Colonic mucosa (tissue), 4 donors: ENCODE measurements at regions not wholly inside any gene's neighbourhood (a gene's known extent, or its start where the extent isn't known, plus 50 kb on each side); places are given as distances from the start of the nearest gene placed in this dataset.

Source experiments
- DNase-seq: peaks from one replicate; pipeline ENCODE4 v3.0.0-alpha.2; 2020
- H3K27ac ChIP-seq: fragments of 200-600 bp; one replicate; pipeline ENCODE4 v1.8.0; 2021
- H3K27me3 ChIP-seq: fragments of 200-600 bp; one replicate; pipeline ENCODE4 v1.8.0; 2021
- H3K36me3 ChIP-seq: fragments of 200-600 bp; one replicate; pipeline ENCODE4 v1.8.0; 2021
- H3K4me1 ChIP-seq: fragments of 200-600 bp; one replicate; pipeline ENCODE4 v1.8.0; 2021; ENCODE audit warnings: mild to moderate bottlenecking
- H3K4me3 ChIP-seq: fragments of 200-600 bp; one replicate; pipeline ENCODE4 v1.8.0; 2021
- H3K9ac ChIP-seq, 2 donors: one replicate each; pipeline ENCODE4 v1.7.0; 2013; ENCODE audit warnings: control low read depth in 2 of 2, low read depth in 2 of 2, low read length in 2 of 2
- H3K9me3 ChIP-seq: fragments of 200-600 bp; one replicate; pipeline ENCODE4 v1.8.0; 2021
- intact Hi-C: fragments of 100-400 bp; cut with DNase I; formaldehyde crosslinking; loops from one replicate; pipeline ENCODE4 v1.14.1; 2022
- TF ChIP-seq, protein P1 (sequence below): fragments of 200-600 bp; IDR thresholded peaks from one replicate; pipeline ENCODE4 v1.8.0; 2022; ENCODE audit warnings: antibody characterized with exemption, mild to moderate bottlenecking
- donor health status: healthy.
- donor health status: DM: no; HTN: no; CAD: no.
- donor health status: DM: no; HTN: no; CAD: no.

DNA sequence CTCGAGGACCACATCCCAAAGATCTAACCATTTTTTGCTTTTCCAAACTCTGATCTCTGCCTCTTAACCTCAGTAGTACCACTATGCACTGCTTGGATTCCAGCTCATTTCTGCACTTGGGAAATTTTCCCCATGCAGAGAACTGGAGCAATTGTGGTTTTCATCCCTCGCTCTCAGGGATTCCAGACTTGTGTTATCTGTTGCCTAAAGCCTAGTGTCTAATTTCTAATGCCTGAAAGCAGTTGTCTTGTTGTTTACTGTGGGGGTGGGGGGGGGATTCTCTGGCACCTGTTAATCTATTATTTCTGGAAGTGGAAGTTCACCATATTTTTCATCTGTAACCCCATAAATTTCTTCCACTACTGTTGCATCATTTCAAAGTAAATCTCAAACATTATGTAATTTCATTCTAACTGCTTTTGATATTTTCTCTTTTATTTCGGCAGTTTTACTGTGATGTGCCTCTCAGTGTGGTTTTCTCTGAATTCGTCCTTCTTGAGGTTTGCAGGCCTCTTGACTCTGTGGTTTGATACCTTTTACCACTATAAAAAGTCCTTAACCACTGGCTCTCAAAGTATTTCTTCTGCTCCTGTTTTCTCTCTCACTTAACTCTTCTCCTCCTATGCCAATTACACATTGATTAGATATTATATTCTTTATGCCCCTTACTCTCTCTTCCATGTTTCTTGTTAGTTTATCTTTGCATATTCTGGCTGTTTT lies 205.6 kb upstream of the EOLA2 start:
- H3K9me3 ChIP-seq = no peaks in the 10 kb centered on the region
- TF ChIP-seq, protein P1, sequence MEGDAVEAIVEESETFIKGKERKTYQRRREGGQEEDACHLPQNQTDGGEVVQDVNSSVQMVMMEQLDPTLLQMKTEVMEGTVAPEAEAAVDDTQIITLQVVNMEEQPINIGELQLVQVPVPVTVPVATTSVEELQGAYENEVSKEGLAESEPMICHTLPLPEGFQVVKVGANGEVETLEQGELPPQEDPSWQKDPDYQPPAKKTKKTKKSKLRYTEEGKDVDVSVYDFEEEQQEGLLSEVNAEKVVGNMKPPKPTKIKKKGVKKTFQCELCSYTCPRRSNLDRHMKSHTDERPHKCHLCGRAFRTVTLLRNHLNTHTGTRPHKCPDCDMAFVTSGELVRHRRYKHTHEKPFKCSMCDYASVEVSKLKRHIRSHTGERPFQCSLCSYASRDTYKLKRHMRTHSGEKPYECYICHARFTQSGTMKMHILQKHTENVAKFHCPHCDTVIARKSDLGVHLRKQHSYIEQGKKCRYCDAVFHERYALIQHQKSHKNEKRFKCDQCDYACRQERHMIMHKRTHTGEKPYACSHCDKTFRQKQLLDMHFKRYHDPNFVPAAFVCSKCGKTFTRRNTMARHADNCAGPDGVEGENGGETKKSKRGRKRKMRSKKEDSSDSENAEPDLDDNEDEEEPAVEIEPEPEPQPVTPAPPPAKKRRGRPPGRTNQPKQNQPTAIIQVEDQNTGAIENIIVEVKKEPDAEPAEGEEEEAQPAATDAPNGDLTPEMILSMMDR = no peak
- no peak overlapping the region for H3K4me3 ChIP-seq
- no peaks in the 10 kb centered on the region for H3K4me1 ChIP-seq
- no peak for DNase-seq
- no peak overlapping the region for H3K27ac ChIP-seq
- H3K27me3 ChIP-seq = no peaks in the 10 kb centered on the region
- H3K36me3 ChIP-seq = no peaks in the 10 kb centered on the region
- no peak overlapping the region for H3K9ac ChIP-seq
- intact Hi-C loops = no loop called here

DNA sequence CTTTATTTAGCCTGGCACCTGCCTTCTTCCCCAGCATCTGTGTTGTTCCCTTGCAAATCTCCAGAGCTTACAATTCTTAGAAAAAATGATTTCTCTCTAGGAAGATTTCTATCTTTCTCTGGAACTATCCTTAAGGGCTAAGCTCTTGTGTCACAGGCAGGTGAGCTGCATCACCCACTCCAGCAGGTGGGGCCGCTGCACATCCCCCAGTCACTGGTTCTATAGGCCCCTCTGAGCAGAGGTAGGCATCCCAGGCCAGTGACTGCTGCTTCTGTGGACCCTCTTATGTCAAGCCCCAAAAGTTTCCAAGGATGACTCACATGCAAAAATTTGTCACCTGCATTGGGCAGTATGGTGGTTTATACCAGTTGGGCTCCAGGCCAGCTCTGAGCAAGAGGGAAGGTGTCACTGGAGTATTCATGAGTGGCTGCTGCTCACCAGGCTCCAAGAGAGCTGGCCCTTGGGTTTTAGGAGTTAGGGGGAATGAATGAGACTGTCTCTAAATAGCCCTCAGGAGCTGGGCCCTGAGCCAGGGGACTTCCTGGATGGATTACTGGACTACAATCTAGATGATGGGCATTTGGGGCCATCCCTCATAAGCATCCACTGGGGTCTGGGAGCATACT lies 208.1 kb upstream of the EOLA2 start:
- no peak overlapping the region for H3K4me3 ChIP-seq
- no peak overlapping the region for H3K9ac ChIP-seq
- H3K9me3 ChIP-seq = no peaks in the 10 kb centered on the region
- no peaks in the 10 kb centered on the region for H3K4me1 ChIP-seq
- H3K27ac ChIP-seq = no peak overlapping the region
- no peaks in the 10 kb centered on the region for H3K36me3 ChIP-seq
- no peaks in the 10 kb centered on the region for H3K27me3 ChIP-seq
- no peak for DNase-seq
- intact Hi-C loops = no loop called here
- TF ChIP-seq, protein P1 = no peak

DNA sequence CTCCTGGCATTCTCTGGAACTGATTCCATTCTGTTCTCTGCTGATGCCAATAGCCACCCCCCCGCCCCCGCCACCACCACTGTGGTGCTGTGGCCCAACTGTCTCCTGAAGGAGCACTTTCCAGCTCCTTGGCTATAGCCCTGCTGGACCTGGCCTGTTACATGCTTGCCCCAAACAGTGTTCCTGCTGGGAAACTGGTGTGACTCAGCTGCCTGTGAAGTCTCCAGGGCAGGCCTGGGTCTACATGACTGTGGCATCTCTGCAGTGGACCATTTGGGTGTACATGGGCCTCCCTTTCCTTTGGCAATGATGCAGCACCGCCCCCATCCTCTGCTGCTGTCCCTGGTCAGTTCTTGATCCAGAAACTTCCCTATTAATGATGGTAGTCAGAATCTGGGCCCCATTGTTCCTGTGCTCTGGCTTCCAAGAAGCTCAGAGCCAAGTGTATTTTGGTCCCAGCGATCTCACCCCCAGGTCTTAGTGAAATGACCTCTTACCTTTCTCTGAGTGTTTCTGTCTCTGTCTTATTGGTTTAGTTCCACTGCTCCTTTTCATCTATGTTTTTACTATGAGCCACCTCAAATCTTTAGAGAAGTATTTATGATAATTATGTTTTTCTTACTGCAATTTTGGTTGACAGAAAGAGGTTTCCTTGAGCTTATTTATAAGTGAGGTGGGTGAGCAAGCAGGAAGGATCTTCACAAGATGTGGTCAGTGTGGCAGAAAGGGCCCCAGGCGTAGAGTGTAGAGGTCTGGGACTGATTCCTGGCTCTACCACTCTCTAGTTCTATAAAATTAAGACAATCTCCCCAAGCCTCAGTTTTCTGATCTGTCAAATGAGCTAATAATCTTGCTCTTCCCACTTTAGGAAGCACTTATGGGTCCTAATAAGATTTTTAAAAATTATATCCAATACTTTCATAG lies 210.7 kb upstream of the EOLA2 start:
- TF ChIP-seq, protein P1 = no peak

DNA sequence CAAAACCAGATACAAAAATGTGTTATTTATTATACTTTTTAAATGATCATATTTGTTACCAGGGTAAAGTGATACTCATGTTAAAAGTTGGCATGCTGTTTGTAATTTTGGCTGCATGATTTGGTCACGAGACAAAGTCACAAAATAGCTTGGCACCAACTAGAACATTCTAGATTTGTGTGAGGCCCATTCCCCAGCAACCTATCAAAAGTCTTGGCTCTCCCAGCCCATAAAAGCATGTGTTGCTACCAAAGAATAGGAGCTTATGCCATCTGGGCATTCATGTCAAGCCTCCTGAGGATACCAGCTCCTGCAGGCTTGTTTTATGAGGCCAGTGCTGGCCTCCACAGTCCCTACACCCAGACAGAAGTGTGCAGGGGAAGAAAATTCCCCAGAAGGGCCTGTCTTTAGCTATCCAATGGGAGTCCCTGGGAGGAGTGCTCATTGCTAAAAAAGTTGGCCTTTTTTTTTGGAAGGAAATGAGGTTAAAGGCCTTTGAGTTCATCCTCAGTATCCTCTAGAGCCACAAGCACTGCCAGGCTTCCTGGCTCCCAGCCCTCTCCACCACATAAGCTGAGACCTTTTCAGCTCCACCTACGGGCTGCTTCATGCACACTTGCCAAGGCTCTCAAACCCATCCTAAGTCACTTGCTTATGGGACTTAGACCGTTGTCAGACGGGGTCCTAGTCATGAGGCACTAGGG lies 211.9 kb upstream of the EOLA2 start:
- Histone ChIP-seq H3K4me1 (no peaks in the 10 kb centered on the region), H3K27ac (no peak overlapping the region), H3K27me3 (no peaks in the 10 kb centered on the region), H3K9me3 (no peaks in the 10 kb centered on the region), H3K4me3 (no peak overlapping the region), H3K36me3 (no peaks in the 10 kb centered on the region), H3K9ac (no peak overlapping the region)
- intact Hi-C loops = no loop called here
- TF ChIP-seq, protein P1 = no peak
- DNase-seq = no peak

More for the DNA sequence above, 210.7 kb upstream of the EOLA2 start:
- H3K9me3 ChIP-seq = no peaks in the 10 kb centered on the region
- H3K9ac ChIP-seq = no peak overlapping the region
- H3K36me3 ChIP-seq = no peaks in the 10 kb centered on the region
- H3K4me3 ChIP-seq = no peak overlapping the region
- H3K27ac ChIP-seq = no peak overlapping the region
- intact Hi-C loops = no loop called here
- no peaks in the 10 kb centered on the region for H3K27me3 ChIP-seq
- DNase-seq = no peak
- H3K4me1 ChIP-seq = no peaks in the 10 kb centered on the region

DNA sequence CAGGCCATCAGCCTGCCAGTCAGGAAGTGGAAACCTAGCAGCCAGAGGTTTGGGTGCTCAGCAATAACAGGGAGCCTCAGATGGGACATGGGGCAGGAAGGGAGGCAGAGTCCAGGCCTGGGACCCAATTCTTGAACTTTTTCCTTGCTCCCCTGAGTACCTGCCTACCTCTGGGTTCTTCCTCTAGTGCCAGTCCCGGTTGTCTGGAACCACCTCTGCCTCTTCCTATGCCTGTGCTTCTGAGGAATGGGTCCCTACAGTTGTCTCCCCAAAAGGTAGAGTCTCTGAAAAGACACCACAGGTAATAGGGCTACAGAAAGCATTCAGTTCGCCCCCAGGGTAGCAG lies 212.4 kb upstream of the MAMLD1 start:
- no peaks in the 10 kb centered on the region for H3K36me3 ChIP-seq
- H3K27ac ChIP-seq = no peak overlapping the region
- H3K27me3 ChIP-seq = no peaks in the 10 kb centered on the region
- intact Hi-C loops = no loop called here
- TF ChIP-seq, protein P1 = no peak
- H3K4me1 ChIP-seq = no peaks in the 10 kb centered on the region
- DNase-seq = no peak
- no peak overlapping the region for H3K9ac ChIP-seq
- H3K9me3 ChIP-seq = no peaks in the 10 kb centered on the region
- no peak overlapping the region for H3K4me3 ChIP-seq
